Colonic mucosa (tissue), 4 donors: ENCODE measurements at regions not wholly inside any gene's neighbourhood (a gene's known extent, or its start where the extent isn't known, plus 50 kb on each side); places are given as distances from the start of the nearest gene placed in this dataset.

Experiments used
- DNase-seq: peaks from one replicate; pipeline ENCODE4 v3.0.0-alpha.2; 2020
- H3K27ac ChIP-seq: fragments of 200-600 bp; one replicate; pipeline ENCODE4 v1.8.0; 2021
- H3K27me3 ChIP-seq: fragments of 200-600 bp; one replicate; pipeline ENCODE4 v1.8.0; 2021
- H3K36me3 ChIP-seq: fragments of 200-600 bp; one replicate; pipeline ENCODE4 v1.8.0; 2021
- H3K4me1 ChIP-seq: fragments of 200-600 bp; one replicate; pipeline ENCODE4 v1.8.0; 2021; ENCODE audit warnings: mild to moderate bottlenecking
- H3K4me3 ChIP-seq: fragments of 200-600 bp; one replicate; pipeline ENCODE4 v1.8.0; 2021
- H3K9ac ChIP-seq, 2 donors: one replicate each; pipeline ENCODE4 v1.7.0; 2013; ENCODE audit warnings: control low read depth in 2 of 2, low read depth in 2 of 2, low read length in 2 of 2
- H3K9me3 ChIP-seq: fragments of 200-600 bp; one replicate; pipeline ENCODE4 v1.8.0; 2021
- intact Hi-C: fragments of 100-400 bp; cut with DNase I; formaldehyde crosslinking; loops from one replicate; pipeline ENCODE4 v1.14.1; 2022
- TF ChIP-seq, protein P1 (sequence below): fragments of 200-600 bp; IDR thresholded peaks from one replicate; pipeline ENCODE4 v1.8.0; 2022; ENCODE audit warnings: antibody characterized with exemption, mild to moderate bottlenecking
- donor health status: healthy.
- donor health status: DM: no; HTN: no; CAD: no.
- donor health status: DM: no; HTN: no; CAD: no.

DNA sequence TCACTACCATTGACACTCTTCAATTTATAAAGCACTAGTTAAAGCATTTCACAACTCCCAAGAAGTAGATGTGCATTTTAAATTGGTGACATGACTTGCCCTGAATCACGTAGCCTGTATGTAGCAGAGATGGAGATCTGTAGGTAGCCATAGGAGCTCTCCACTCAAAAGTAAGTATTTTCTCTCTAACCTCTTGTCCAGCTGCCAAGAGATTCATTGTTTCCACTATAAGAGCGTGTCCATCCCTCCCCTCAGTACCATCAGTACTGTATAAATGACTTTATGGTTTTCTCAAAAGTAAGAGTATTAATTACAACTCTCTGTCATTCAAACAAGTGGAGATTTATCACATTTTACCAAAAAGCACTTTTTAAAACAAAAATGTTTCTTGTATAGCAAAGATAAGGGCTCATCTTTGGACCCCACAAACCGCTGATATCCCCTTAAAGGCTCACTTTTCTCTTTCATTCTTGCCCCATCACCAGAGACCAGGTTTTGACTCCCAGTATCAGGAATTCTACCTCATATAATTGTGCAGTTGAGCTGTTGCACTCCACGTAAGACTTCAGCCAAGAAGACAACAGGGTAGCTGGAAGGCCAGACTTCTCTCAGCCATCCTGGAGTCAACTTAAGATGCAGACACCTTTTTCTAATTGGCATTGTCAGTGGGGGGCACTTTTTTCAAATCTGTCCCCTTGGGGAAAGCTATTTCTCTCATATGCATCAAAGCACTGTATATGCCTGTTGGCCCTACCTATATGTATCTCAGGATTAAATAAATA, 78.0 kb upstream of the GALNT5 start:
- Histone ChIP-seq H3K27ac (no peak overlapping the region), H3K9ac (no peak overlapping the region), H3K9me3 (no peaks in the 10 kb centered on the region), H3K27me3 (no peaks in the 10 kb centered on the region), H3K36me3 (no peaks in the 10 kb centered on the region), H3K4me3 (no peak overlapping the region), H3K4me1 (no peaks in the 10 kb centered on the region)
- DNase-seq, result no peak
- intact Hi-C loops, result no loop called here
- TF ChIP-seq, protein P1, sequence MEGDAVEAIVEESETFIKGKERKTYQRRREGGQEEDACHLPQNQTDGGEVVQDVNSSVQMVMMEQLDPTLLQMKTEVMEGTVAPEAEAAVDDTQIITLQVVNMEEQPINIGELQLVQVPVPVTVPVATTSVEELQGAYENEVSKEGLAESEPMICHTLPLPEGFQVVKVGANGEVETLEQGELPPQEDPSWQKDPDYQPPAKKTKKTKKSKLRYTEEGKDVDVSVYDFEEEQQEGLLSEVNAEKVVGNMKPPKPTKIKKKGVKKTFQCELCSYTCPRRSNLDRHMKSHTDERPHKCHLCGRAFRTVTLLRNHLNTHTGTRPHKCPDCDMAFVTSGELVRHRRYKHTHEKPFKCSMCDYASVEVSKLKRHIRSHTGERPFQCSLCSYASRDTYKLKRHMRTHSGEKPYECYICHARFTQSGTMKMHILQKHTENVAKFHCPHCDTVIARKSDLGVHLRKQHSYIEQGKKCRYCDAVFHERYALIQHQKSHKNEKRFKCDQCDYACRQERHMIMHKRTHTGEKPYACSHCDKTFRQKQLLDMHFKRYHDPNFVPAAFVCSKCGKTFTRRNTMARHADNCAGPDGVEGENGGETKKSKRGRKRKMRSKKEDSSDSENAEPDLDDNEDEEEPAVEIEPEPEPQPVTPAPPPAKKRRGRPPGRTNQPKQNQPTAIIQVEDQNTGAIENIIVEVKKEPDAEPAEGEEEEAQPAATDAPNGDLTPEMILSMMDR, result no peak

DNA sequence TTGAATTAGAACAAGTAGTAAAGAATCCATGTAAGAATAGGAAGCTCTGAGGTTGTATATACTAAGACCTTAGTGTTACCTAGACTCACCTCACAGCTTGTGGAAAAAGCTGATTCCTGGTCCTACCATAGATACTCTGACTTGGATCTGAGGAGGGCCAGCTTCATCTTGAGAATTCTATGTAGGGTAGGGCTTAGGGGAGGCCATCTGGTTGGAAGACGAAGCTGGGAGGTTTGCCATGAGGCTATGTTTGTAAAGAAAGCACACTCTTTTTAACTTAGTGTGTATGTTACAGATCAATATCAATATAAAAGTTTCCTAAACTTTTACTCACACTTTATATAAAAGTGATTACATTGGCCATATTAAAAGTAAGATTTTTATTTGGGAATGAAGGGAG, 77.1 kb upstream of the GALNT5 start:
- no peak overlapping the region for H3K27ac ChIP-seq
- H3K9me3 ChIP-seq, result no peaks in the 10 kb centered on the region
- DNase-seq, result no peak
- no peaks in the 10 kb centered on the region for H3K36me3 ChIP-seq
- intact Hi-C loops, result no loop called here
- H3K4me1 ChIP-seq, result no peaks in the 10 kb centered on the region
- no peak overlapping the region for H3K4me3 ChIP-seq
- no peak overlapping the region for H3K9ac ChIP-seq
- H3K27me3 ChIP-seq, result no peaks in the 10 kb centered on the region
- TF ChIP-seq, protein P1, result no peak

GRCh38 chr2:157181234-157181633, 76.3 kb upstream of the GALNT5 start:
- intact Hi-C loops, result no loop called here
- no peak overlapping the region for H3K4me3 ChIP-seq
- TF ChIP-seq, protein P1, result no peak

DNA sequence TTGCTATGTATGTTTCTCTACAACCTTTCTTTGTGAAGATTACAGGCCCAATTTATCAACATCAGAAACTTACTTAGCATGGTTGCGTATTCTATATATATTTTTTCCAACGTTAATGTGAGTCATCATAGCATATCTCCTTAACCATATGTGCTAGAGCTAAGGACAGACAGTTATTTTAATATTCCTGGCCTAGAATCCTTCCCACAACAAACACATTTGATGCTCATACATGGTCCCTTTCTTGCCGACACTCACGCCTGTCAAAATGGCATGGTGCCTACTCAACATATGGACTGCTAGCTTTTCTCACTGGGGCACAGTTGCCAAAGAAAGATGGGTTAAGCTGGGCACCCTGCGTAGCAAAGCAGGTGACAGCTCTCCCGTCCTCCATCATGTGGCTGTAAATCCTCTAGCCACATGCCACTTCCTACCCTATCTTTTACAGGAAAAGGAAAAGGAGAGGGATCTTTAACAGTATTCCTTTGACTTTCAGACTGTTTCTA, 75.2 kb upstream of the GALNT5 start:
- H3K27ac ChIP-seq, result no peak overlapping the region

More at GRCh38 chr2:157181234-157181633, 76.3 kb upstream of the GALNT5 start:
- Histone ChIP-seq H3K4me1 (no peaks in the 10 kb centered on the region), H3K27me3 (no peaks in the 10 kb centered on the region), H3K27ac (no peak overlapping the region), H3K36me3 (no peaks in the 10 kb centered on the region), H3K9me3 (no peaks in the 10 kb centered on the region), H3K9ac (no peak overlapping the region)
- no peak for DNase-seq

DNA sequence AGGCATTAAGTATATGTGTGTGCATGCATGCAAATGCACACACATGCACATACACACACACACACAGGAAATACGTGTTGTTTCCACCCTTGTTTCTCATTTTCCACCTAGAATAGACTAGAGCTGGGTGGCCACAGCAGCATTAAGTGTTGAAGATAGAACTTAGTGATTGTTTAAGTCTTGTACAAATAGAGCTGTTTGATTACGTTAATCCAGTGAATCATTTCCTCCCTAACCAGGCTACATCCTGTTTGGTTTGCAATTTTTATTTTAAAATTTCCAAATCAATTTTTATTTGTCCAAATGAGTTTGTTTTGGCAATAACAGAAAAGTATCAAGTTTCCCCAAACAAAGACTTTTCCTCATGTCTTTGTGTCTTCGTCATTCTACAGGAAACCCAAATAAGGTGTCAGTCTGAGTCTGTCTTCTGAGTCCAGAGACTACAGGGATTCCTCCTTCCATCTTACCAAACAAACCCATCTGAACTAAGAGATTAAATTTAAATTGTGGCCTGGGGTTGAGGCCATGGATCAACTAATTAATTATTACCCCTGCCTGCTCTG, 74.6 kb upstream of the GALNT5 start:
- Histone ChIP-seq H3K9me3 (no peaks in the 10 kb centered on the region), H3K36me3 (no peaks in the 10 kb centered on the region), H3K27ac (no peak overlapping the region), H3K9ac (no peak overlapping the region), H3K27me3 (no peaks in the 10 kb centered on the region), H3K4me3 (no peak overlapping the region), H3K4me1 (no peaks in the 10 kb centered on the region)
- DNase-seq, result no peak
- intact Hi-C loops, result no loop called here
- TF ChIP-seq, protein P1, result no peak

More for the DNA sequence above, 75.2 kb upstream of the GALNT5 start:
- no peaks in the 10 kb centered on the region for H3K9me3 ChIP-seq
- no peaks in the 10 kb centered on the region for H3K27me3 ChIP-seq
- DNase-seq, result no peak
- TF ChIP-seq, protein P1, result no peak
- no peak overlapping the region for H3K9ac ChIP-seq
- H3K4me1 ChIP-seq, result no peaks in the 10 kb centered on the region
- H3K4me3 ChIP-seq, result no peak overlapping the region
- intact Hi-C loops, result no loop called here
- no peaks in the 10 kb centered on the region for H3K36me3 ChIP-seq
